ENCODE measurements at regions not wholly inside any gene's neighbourhood (a gene's known extent, or its start where the extent isn't known, plus 50 kb on each side); places are given as distances from the start of the nearest gene placed in this dataset.

DNA sequence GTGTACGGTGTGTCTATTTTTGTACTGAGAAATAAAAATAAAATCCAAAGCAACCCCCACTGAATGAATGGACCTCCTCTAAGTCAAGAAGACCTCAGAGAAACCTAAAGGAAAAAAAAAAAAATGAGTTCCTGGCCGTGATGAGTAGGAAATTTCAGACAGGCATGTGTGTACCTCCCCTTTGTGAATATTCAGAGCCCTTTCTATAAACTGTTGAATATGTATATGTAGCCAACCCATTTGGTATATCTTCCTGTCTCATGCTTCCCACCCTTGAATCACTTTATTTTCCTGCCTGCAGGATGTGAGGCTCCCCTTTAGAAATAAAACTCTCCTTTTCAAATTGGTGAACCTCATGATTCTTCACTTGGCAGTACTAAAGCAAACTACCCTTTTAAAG, 887.8 kb upstream of the NCAM2 start:
- TF ChIP-seq SUZ12 (IDR thresholded peaks at IDR 0.05), result no peak
- no peak for TF ChIP-seq ARNT (IDR thresholded peaks at IDR 0.05)
- TF ChIP-seq, protein P1, sequence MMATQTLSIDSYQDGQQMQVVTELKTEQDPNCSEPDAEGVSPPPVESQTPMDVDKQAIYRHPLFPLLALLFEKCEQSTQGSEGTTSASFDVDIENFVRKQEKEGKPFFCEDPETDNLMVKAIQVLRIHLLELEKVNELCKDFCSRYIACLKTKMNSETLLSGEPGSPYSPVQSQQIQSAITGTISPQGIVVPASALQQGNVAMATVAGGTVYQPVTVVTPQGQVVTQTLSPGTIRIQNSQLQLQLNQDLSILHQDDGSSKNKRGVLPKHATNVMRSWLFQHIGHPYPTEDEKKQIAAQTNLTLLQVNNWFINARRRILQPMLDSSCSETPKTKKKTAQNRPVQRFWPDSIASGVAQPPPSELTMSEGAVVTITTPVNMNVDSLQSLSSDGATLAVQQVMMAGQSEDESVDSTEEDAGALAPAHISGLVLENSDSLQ (IDR thresholded peaks at IDR 0.05), result no peak
- no peak for TF ChIP-seq FOXA1 (IDR thresholded peaks at IDR 0.05)
- no peak for TF ChIP-seq FOXM1 (IDR thresholded peaks at IDR 0.05; ENCODE audit: borderline replicate concordance)
- TF ChIP-seq FOXK2 (IDR thresholded peaks at IDR 0.05), result no peak

Measured in HEK293T (cell line).